ENCODE measurements at regions not wholly inside any gene's neighbourhood (a gene's known extent, or its start where the extent isn't known, plus 50 kb on each side); places are given as distances from the start of the nearest gene placed in this dataset.

DNA sequence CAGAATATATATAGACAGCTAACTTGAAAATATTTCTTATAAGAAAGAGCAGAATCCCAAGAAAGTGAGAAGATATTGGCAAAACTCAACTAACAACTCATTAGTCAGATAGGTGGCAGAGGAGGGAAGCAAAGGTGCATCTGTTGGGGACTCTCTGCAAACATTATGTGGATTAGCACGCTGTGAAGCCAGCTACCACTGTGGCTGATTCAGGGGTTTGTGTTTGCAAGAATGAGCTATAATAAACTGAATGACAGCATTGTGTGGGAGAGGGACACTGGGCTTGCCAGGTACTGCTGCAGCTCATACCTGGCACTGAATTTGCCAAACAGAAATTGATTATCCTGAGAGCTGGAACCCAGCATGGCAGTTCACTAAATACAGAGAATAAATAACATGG, 170.3 kb upstream of the MINDY3 start:
- TF ChIP-seq CSDC2 (CRISPR knock-in tag; IDR thresholded peaks at IDR 0.05) (no peak), ZFP3 (CRISPR knock-in tag; IDR thresholded peaks at IDR 0.05) (no peak), RARB (CRISPR knock-in tag; IDR thresholded peaks at IDR 0.05) (no peak), OSR1 (CRISPR knock-in tag; IDR thresholded peaks at IDR 0.05) (no peak), ZC3H10 (CRISPR knock-in tag; IDR thresholded peaks at IDR 0.05) (no peak), SNAI2 (CRISPR knock-in tag; IDR thresholded peaks at IDR 0.05) (no peak), ARNTL (CRISPR knock-in tag; IDR thresholded peaks at IDR 0.05; ENCODE audit: borderline replicate concordance, low read depth) (no peak)
- TF ChIP-seq, protein P1, sequence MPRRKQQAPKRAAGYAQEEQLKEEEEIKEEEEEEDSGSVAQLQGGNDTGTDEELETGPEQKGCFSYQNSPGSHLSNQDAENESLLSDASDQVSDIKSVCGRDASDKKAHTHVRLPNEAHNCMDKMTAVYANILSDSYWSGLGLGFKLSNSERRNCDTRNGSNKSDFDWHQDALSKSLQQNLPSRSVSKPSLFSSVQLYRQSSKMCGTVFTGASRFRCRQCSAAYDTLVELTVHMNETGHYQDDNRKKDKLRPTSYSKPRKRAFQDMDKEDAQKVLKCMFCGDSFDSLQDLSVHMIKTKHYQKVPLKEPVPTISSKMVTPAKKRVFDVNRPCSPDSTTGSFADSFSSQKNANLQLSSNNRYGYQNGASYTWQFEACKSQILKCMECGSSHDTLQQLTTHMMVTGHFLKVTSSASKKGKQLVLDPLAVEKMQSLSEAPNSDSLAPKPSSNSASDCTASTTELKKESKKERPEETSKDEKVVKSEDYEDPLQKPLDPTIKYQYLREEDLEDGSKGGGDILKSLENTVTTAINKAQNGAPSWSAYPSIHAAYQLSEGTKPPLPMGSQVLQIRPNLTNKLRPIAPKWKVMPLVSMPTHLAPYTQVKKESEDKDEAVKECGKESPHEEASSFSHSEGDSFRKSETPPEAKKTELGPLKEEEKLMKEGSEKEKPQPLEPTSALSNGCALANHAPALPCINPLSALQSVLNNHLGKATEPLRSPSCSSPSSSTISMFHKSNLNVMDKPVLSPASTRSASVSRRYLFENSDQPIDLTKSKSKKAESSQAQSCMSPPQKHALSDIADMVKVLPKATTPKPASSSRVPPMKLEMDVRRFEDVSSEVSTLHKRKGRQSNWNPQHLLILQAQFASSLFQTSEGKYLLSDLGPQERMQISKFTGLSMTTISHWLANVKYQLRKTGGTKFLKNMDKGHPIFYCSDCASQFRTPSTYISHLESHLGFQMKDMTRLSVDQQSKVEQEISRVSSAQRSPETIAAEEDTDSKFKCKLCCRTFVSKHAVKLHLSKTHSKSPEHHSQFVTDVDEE (CRISPR knock-in tag; IDR thresholded peaks at IDR 0.05), result no peak
- TF ChIP-seq, protein P2, sequence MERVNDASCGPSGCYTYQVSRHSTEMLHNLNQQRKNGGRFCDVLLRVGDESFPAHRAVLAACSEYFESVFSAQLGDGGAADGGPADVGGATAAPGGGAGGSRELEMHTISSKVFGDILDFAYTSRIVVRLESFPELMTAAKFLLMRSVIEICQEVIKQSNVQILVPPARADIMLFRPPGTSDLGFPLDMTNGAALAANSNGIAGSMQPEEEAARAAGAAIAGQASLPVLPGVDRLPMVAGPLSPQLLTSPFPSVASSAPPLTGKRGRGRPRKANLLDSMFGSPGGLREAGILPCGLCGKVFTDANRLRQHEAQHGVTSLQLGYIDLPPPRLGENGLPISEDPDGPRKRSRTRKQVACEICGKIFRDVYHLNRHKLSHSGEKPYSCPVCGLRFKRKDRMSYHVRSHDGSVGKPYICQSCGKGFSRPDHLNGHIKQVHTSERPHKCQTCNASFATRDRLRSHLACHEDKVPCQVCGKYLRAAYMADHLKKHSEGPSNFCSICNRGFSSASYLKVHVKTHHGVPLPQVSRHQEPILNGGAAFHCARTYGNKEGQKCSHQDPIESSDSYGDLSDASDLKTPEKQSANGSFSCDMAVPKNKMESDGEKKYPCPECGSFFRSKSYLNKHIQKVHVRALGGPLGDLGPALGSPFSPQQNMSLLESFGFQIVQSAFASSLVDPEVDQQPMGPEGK (CRISPR knock-in tag; IDR thresholded peaks at IDR 0.05; ENCODE audit: borderline replicate concordance), result no peak
- TF ChIP-seq, protein P3, sequence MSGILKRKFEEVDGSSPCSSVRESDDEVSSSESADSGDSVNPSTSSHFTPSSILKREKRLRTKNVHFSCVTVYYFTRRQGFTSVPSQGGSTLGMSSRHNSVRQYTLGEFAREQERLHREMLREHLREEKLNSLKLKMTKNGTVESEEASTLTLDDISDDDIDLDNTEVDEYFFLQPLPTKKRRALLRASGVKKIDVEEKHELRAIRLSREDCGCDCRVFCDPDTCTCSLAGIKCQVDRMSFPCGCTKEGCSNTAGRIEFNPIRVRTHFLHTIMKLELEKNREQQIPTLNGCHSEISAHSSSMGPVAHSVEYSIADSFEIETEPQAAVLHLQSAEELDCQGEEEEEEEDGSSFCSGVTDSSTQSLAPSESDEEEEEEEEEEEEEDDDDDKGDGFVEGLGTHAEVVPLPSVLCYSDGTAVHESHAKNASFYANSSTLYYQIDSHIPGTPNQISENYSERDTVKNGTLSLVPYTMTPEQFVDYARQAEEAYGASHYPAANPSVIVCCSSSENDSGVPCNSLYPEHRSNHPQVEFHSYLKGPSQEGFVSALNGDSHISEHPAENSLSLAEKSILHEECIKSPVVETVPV (CRISPR knock-in tag; IDR thresholded peaks at IDR 0.05), result no peak
